ENCODE measurements at regions not wholly inside any gene's neighbourhood (a gene's known extent, or its start where the extent isn't known, plus 50 kb on each side); places are given as distances from the start of the nearest gene placed in this dataset.

- Histone ChIP-seq H3K4me3 (replicated peaks; ENCODE audit: insufficient read depth, low read length) (no peak overlapping the region), H3K27me3 (ENCODE audit: insufficient read depth, poor library complexity, severe bottlenecking) (no peaks in the 10 kb centered on the region), H3K27ac (replicated peaks) (no peak overlapping the region)
- TF ChIP-seq CTCF (IDR thresholded peaks at IDR 0.05; ENCODE audit: insufficient read depth, low read length) (no peak), POLR2AphosphoS5 (IDR thresholded peaks at IDR 0.05; ENCODE audit: low read depth) (no peak), GABPA (IDR thresholded peaks at IDR 0.05; ENCODE audit: low read depth) (no peak), SPI1 (IDR thresholded peaks at IDR 0.05; ENCODE audit: borderline replicate concordance, low read depth) (no peak)
- no peak for DNase-seq (ENCODE audit: low read depth in 1 of 2, low spot score in 1 of 2)
These were observed 79.0 kb upstream of the ZBED5 start for GRCh38 chr11:10936626-10937384.

- H3K27me3 ChIP-seq (ENCODE audit: insufficient read depth, poor library complexity, severe bottlenecking), result no peaks in the 10 kb centered on the region
- TF ChIP-seq SPI1 (IDR thresholded peaks at IDR 0.05; ENCODE audit: borderline replicate concordance, low read depth) (no peak), POLR2AphosphoS5 (IDR thresholded peaks at IDR 0.05; ENCODE audit: low read depth) (no peak), CTCF (IDR thresholded peaks at IDR 0.05; ENCODE audit: insufficient read depth, low read length) (no peak), GABPA (IDR thresholded peaks at IDR 0.05; ENCODE audit: low read depth) (no peak), REST (IDR thresholded peaks at IDR 0.05; ENCODE audit: insufficient replicate concordance, low read depth) (no peak)
- H3K4me3 ChIP-seq (replicated peaks; ENCODE audit: insufficient read depth, low read length), result no peak overlapping the region
- H3K27ac ChIP-seq (replicated peaks), result no peak overlapping the region
- DNase-seq (ENCODE audit: low read depth in 1 of 2, low spot score in 1 of 2), result no peak
These were observed 77.2 kb upstream of the ZBED5 start for GRCh38 chr11:10935015-10935559.

GRCh38 chr11:10934293-10934860 is 76.5 kb upstream of the ZBED5 start:
- no peak for DNase-seq (ENCODE audit: low read depth in 1 of 2, low spot score in 1 of 2)
- peaks cover 4% of the 10 kb centered on the region for H3K27me3 ChIP-seq (ENCODE audit: insufficient read depth, poor library complexity, severe bottlenecking)
- H3K4me3 ChIP-seq (replicated peaks; ENCODE audit: insufficient read depth, low read length), result no peak overlapping the region
- TF ChIP-seq CTCF (IDR thresholded peaks at IDR 0.05; ENCODE audit: insufficient read depth, low read length) (no peak), POLR2AphosphoS5 (IDR thresholded peaks at IDR 0.05; ENCODE audit: low read depth) (no peak), SPI1 (IDR thresholded peaks at IDR 0.05; ENCODE audit: borderline replicate concordance, low read depth) (no peak), GABPA (IDR thresholded peaks at IDR 0.05; ENCODE audit: low read depth) (no peak), REST (IDR thresholded peaks at IDR 0.05; ENCODE audit: insufficient replicate concordance, low read depth) (no peak)
- no peak overlapping the region for H3K27ac ChIP-seq (replicated peaks)

Measured in HL-60 (cell line).